Panc1 (cell line): ENCODE measurements at regions not wholly inside any gene's neighbourhood (a gene's known extent, or its start where the extent isn't known, plus 50 kb on each side); places are given as distances from the start of the nearest gene placed in this dataset.

Experiments used
- ATAC-seq: fragments of 200-7000 bp; cut with Tn5 transposase; 2 replicates; pipeline ENCODE4 v1.9.1; 2020; ENCODE audit warnings: mild to moderate bottlenecking, moderate library complexity
- BruUV-seq: library from RNA; stranded (reverse); fragments of 400-500 nt; replicated peaks from 2 replicates; lab custom pipeline; 2021; lab: Mats Ljungman, UMichigan
- CTCF ChIA-PET: fragments of 300-600 bp; sonication (Branson Sonifier 250); formaldehyde crosslinking; loops from one replicate; lab custom pipeline; 2022; ENCODE audit warnings: antibody characterized with exemption; lab: Charles Lee
- POLR2A ChIA-PET: fragments of 300-600 bp; sonication (Branson Sonifier 250); formaldehyde crosslinking; loops from one replicate; lab custom pipeline; 2022; ENCODE audit warnings: antibody characterized with exemption; lab: Charles Lee
- DNase-seq: peaks from one replicate; pipeline ENCODE4 v3.0.0-alpha.2; 2010; ENCODE audit warnings: low read depth, low spot score
- H3K27ac ChIP-seq: 2 replicates; pipeline ENCODE4 v1.5.1; 2011; ENCODE audit warnings: mild to moderate bottlenecking, low read length, inconsistent platforms
- H3K27me3 ChIP-seq: fragments of 200-500 bp; sonication (Bioruptor generic); 2 replicates; pipeline ENCODE4 v1.6.0; 2014; ENCODE audit warnings: low read length, inconsistent platforms; ENCODE audit not compliant: control insufficient read depth, insufficient read depth
- H3K36me3 ChIP-seq: fragments of 200-500 bp; sonication (Bioruptor generic); 2 replicates; pipeline ENCODE4 v1.5.1; 2014; ENCODE audit warnings: inconsistent platforms, mild to moderate bottlenecking, low read length, moderate library complexity; ENCODE audit not compliant: control insufficient read depth, insufficient read depth
- H3K4me1 ChIP-seq: 2 replicates; pipeline ENCODE4 v1.5.1; 2011; ENCODE audit warnings: inconsistent platforms, mild to moderate bottlenecking, low read length, moderate library complexity; ENCODE audit not compliant: control insufficient read depth, insufficient read depth
- H3K4me3 ChIP-seq, 2 experiments: 2 replicates each; pipeline ENCODE4 v1.5.1; 2011 to 2012; ENCODE audit warnings: low read depth in 2 of 2, low read length in 2 of 2, mild to moderate bottlenecking in 2 of 2, inconsistent platforms in 1 of 2, moderate library complexity in 1 of 2
- H3K9me3 ChIP-seq: fragments of 200-500 bp; sonication (Bioruptor generic); 2 replicates; pipeline ENCODE4 v1.5.1; 2014; ENCODE audit warnings: low read depth, mild to moderate bottlenecking, inconsistent platforms, low read length, moderate library complexity; ENCODE audit not compliant: control insufficient read depth, insufficient read depth
- CTCF ChIP-seq: fragments of 450-650 bp; IDR thresholded peaks from 2 replicates; pipeline ENCODE4 v1.5.1; 2017; ENCODE audit warnings: mild to moderate bottlenecking
- POLR2AphosphoS5 ChIP-seq: IDR thresholded peaks from 2 replicates; pipeline ENCODE4 v1.6.1; 2012; ENCODE audit warnings: mild to moderate bottlenecking, low read depth, low read length, moderate library complexity
- REST ChIP-seq, 2 experiments: IDR thresholded peaks; 2 replicates each; pipeline ENCODE4 v1.6.1; 2011 to 2012; ENCODE audit warnings: low read depth in 2 of 2, control low read depth in 1 of 2, low read length in 1 of 2, mild to moderate bottlenecking in 1 of 2, moderate library complexity in 1 of 2; ENCODE audit not compliant: insufficient read depth in 1 of 2
- SIN3A ChIP-seq: IDR thresholded peaks from 2 replicates; pipeline ENCODE4 v1.6.1; 2012; ENCODE audit warnings: low read depth, mild to moderate bottlenecking, low read length, moderate library complexity, borderline replicate concordance; ENCODE audit not compliant: insufficient read depth
- TCF7L2 ChIP-seq: IDR thresholded peaks from 2 replicates; pipeline ENCODE4 v1.6.1; 2011; ENCODE audit warnings: mild to moderate bottlenecking, low read depth, low read length, inconsistent platforms
- in situ Hi-C: cut with HindIII; loops from 2 replicates; pipeline ENCODE4 v1.10.0; 2016; ENCODE audit warnings: low sequenced_read_pairs, low pct_unique_long_range_greater_than_20kb
- intact Hi-C: fragments of 100-400 bp; cut with micrococcal nuclease; formaldehyde crosslinking; loops from one replicate; pipeline ENCODE4 v1.10.0; 2022; ENCODE audit not compliant: unreplicated experiment

DNA sequence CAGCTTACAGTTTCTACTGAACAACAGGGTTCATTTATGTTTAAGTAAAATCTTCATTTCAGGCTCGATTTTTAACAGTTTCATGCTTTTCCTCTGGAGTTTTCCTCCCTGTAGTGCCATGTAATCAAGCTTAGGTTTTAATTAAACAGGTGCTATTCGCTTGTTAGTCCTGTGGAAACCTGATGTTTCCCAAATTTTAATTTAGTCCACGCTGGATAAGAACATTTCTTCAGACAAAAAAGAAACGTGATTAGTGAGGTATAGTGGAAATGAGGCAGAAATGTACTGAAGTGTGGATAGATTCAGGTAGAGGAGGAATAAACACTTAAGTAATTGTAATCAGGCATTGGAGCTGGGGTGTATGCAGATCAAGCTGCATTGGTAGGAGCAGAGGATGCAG is 1217.5 kb downstream of the AACS start:
- no peak overlapping the region for H3K4me3 ChIP-seq
- H3K27me3 ChIP-seq, result no peaks in the 10 kb centered on the region
- no TSS peak for BruUV-seq
- no peaks in the 10 kb centered on the region for H3K36me3 ChIP-seq
- no peak for DNase-seq
- no peak for ATAC-seq
- POLR2A ChIA-PET, result no interaction called here
- CTCF ChIA-PET, result no interaction called here
- TF ChIP-seq SIN3A (no peak), POLR2AphosphoS5 (no peak), REST (IDR thresholded peaks at IDR 0.05; ENCODE audit: insufficient read depth in 1 of 2, low read depth in 2 of 2, low read length in 1 of 2) (no peak), CTCF (no peak), TCF7L2 (no peak)
- H3K9me3 ChIP-seq, result no peaks in the 10 kb centered on the region
- intact Hi-C loops (no loop called here), in situ Hi-C loops (no loop called here)
- no peak overlapping the region for H3K27ac ChIP-seq
- H3K4me1 ChIP-seq, result no peaks in the 10 kb centered on the region

DNA sequence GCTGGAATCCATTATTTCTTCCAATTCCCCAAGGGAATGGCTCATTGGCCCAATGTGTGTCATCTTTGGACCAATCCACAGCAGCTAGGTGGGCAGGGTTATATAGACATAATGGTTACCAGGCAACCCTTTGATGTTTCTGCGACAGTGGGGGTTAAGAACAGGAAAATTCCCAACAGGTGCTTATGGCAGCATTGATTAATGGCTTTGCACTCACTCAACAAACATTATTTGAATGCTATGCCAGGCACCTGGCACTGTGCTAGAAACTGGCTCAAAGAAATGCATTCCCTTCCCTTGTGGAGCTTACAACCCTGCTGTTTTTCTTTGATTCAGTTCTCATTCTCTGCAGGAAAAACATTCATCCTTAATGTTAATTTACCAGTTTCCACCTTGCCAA is 1221.0 kb downstream of the AACS start:
- ATAC-seq (no peak), DNase-seq (no peak)
- H3K36me3 ChIP-seq, result no peaks in the 10 kb centered on the region
- TF ChIP-seq CTCF (no peak), SIN3A (no peak), POLR2AphosphoS5 (no peak), REST (IDR thresholded peaks at IDR 0.05; ENCODE audit: insufficient read depth in 1 of 2, low read depth in 2 of 2, low read length in 1 of 2) (no peak), TCF7L2 (no peak)
- POLR2A ChIA-PET, result no interaction called here
- no TSS peak for BruUV-seq
- in situ Hi-C loops, result no loop called here
- H3K27me3 ChIP-seq, result no peaks in the 10 kb centered on the region
- H3K4me1 ChIP-seq, result no peaks in the 10 kb centered on the region
- H3K27ac ChIP-seq, result no peak overlapping the region
- no peak overlapping the region for H3K4me3 ChIP-seq
- H3K9me3 ChIP-seq, result no peaks in the 10 kb centered on the region
- intact Hi-C loops, result no loop called here
- CTCF ChIA-PET, result no interaction called here
